GM19328 (cell line): ENCODE measurements at regions not wholly inside any gene's neighbourhood (a gene's known extent, or its start where the extent isn't known, plus 50 kb on each side); places are given as distances from the start of the nearest gene placed in this dataset.

Source experiments
- ATAC-seq: cut with Tn5 transposase; IDR thresholded peaks from one replicate; pipeline ENCODE4 v1.9.1; 2021; ENCODE audit warnings: mild to moderate bottlenecking, moderate library complexity; ENCODE audit not compliant: unreplicated experiment

DNA sequence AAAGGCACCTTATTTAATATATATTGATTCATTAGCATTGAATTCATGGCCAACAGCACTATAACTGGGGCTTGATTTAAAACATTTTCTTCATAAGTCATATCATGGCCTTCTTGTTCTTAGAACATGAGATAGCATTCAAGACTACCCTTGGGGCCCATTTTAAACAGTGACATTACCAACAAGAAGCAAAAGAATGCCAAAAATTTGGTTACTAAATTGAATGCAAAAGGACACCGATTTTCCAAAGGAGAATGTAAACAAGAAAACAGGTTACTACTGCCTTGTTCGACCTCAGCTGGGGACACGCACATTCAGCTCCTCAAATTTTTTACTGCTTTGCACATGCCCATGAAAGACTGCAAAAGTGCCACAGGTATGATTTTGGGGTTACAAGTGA, 219.4 kb upstream of the TLE4 start:
- ATAC-seq = no peak

DNA sequence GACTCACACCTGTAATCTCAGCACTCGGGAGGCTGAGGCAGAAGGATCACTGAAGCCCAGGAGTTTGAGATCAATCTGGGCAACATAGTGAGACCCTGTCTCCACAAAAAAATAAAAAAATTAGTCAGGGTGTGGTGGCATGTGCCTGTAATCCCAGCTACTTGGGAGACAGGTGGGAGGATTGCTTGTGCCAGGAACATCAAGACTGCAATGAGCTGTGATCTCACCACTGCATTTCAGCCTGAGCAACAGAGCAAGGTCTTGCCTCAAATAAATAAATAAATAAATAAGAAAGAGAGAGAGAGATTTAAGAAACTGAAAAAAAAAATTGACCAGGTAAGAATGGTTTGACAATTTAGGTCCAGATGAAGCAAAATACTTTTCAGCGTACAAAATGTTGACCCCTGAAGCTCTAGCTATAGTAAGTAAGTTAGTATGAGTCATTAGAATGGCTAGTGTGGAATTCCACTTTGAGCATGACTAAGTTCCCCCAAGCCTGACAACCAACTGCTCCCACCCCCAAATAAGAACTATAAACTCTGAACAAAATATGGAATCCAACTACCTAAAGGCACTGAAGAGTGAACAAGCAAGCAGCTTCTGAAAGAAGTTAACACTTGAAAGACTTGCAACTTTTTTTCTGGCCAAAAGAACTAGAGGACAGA, 217.8 kb upstream of the TLE4 start:
- ATAC-seq = no peak

DNA sequence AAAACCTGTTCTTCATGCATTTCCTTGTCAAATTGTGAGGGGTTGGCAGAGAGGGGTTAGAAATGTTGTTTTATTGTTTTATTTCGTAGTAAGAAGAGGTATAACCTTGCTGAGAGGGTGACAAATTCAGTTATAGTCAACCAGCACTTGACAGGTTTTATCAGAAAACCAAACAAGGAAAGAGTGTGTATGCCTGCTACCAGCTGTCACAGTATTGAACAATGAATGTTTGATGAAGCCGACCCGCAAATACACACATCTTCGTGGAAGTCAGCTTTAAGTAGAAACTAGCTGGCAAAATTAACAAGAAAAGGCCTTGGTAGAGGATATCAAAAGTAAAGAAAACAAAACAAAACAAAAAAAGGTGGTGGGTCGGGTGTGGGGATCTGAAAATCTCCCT, 214.6 kb upstream of the TLE4 start:
- ATAC-seq = no peak

DNA sequence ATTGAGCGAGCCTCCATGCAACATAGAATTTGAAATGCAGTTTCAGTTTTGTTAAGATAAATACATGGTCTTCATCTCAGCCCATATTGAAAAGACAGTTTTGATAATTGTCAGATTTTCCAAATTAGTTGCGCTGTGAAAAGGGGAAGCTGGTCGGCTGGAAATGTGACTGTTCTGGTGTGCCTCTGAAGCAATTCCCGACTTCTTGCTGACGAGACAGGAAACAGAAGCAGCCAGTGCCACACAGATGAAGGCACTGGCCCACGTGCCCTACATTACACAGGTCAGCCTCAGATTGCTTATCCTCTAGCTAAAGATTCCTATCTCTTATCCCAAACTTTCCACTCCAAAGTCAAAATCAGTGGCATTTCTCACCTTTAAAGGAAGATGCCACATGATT, 214.1 kb upstream of the TLE4 start:
- no peak for ATAC-seq

DNA sequence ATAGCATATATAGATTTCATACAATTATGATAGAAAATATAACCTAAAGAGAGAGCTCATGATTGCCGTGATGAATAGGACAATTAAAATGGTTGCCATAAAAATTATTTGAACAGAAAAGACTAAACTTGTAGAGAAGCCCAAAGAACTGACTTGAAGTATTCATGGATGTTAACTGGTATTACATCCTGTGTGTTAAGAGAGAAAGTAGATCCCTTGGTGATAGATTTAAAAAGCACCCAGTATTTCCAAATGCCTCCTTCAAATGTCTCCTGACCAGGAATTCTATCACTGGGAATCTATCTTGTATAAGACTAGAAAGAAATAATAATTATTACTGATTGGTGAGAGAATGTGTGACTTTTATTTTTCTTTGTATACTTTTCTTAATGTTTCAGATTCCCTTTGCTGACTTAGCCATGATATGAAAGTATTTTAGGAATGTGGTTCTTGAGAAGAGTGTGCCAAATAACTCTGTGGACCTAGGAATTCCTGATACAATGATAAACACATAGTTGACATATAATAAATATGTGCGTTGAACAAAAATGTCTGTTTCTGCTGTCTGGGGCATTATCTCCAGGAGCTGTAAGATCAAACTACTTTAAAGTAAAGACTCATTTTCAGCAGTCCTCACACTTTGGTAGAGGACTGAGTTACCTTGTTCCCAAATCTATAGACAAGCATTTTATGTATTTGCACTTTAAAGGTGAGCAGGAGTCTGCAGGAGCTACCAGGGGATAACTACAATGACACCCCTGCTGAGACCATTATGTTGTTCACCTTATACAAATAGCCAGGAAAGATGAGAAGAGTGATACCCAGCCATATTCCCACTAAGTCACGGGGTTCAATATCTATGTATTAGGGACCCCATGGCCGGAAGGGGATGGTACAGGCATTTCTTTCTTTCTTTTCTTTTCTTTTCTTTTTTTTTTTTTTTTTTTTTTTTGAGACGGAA, 211.1 kb upstream of the TLE4 start:
- no peak for ATAC-seq

DNA sequence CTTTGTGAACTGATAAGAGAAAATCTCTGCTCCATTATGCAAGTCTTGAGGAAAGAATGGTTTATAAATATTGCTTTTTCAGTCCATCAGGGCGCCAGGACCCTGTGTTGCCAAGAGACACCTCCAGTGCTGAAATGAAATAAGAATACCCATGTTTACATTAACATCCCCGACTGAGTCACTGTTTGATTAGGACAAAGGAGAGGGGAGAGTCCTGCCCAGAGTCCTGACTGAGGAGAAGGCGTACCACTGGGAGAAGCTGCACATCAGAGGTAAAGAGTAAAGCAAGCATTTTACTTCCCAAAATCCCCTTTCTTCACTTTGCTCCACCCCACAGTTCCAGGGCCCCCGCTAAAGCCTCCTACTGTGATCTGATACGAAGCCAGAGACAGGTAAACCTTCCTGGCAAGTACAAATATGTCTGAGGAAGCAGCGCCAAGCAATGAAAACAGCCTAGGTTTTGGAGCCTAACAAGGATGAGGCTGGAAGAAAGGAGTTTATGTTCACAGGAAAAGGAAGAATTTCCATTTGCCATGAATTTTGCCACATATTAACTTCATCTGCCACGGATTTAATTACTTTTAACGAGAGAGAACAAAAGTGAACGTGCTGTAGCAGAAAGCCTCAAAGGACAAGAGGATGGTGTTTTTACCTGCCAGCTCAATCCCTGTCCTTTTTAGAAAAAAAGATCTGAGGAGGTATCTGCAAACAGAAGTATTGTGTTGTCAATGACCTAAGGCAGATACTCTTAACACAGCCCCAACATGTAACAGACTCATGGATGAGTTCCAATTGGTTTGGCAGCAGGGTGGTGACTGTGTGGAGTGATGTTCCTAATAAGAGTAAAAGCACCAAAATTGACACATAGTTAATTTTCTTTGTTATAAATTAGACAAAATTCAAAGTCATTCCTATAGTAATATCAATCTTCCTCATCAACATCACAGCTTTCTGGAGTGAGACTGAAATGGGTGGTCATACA, 209.4 kb upstream of the TLE4 start:
- ATAC-seq = no peak

DNA sequence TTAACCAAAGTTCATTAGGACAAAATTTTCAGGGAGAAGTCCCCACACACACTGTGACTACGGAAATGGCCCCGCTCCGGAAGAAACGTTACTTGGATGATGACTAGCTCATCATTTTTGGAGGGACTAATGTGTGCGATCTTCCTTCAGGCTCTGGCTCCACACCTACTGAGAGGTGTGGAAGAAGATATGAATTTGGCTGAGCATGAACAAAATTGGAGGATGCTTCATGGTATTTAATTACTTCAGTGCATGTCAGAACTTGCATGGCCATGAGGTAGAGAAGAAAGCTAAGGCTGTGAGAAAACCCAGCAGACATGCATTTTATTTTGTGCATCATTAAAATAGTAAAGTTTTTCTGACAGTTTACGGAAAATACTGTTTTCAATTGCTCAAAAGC, 202.1 kb upstream of the TLE4 start:
- no peak for ATAC-seq

DNA sequence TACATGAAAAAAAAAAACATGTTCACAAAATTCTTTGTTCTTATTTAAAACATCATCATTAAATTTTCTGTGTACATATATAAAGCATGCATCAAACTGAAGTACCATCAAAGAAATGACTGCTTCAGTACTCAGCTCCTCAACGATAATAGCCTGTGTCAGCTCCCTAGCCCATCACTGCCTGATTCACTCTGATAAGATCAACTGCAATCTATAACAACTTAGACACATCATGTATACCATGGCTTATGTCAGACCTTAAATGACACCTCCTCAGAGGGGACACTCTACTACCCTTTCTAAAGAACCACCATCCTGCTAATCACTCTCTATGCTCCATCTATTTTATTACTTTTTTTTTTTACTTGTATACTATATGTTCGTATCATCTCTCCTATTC, 200.5 kb upstream of the TLE4 start:
- no peak for ATAC-seq

DNA sequence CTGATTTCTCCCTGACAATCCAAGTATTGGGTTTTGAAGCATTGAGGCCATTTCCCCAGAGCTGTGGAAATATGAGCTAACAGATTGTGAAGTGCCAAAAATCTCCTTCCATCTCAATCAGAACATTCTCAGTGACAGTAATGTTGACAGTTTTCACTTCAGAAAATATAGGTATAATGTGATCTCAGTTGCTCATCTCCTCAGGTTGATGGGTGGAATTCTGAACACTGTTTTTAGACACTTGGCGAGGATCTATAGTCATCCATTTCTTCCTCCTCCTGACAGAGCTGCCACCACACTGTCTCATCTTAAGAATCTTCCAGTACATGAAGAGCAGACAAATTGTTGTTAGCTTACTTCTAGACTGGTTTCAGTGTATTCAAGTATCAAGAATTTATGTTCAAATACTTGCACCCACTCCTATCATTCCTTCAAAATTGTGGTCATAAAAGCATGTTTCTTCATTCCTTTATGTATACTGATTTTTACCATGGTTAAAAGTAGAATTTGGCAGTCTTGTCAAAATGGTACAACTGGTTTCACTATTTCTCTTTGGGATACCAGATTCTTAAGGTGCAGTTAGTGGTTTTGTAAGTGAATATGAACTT, 199.7 kb upstream of the TLE4 start:
- no peak for ATAC-seq

DNA sequence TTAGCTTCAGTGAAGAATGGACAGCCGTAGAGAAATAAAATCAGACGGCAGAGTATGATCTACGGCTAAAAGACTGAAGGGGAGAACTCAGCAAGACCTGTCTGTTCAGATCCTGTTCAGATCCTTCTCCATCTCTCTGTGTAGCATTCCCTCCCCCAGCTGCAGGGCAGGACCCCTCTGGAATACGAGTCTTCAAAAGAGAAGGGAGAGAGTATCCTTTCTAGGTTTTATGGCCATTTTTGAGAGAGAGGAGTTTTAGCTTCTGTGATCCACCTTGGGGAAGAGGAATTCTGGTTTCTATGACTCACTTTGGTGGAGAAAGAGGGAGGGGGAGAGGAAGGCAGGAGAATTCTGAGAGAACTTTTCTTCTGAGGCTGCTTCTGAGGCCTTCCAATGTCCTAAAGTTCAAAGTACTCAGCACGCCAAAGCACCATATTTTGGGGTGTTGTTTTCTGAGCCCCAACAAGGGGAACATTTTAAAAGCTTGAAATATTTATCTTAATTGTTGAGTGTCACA, 194.4 kb upstream of the TLE4 start:
- ATAC-seq = no peak

DNA sequence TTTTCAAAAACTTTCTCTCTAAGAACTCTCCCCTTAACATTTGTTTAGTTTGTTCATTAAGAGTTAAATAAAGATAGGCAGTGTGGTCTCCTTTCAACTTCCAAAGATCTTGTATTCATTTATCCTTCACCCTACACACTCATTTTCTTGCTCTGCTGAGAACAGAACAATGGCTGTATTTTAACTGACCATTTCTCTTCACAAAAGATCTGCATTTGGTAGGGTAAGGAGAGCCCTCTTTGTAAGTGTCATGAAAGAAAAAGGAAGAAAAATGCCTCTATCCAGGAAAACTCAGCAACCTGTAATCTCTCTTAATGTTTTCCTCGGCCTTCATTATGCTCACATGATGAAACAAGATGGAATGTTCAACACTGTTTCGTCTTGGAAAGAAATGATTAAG, 193.7 kb upstream of the TLE4 start:
- ATAC-seq = no peak

DNA sequence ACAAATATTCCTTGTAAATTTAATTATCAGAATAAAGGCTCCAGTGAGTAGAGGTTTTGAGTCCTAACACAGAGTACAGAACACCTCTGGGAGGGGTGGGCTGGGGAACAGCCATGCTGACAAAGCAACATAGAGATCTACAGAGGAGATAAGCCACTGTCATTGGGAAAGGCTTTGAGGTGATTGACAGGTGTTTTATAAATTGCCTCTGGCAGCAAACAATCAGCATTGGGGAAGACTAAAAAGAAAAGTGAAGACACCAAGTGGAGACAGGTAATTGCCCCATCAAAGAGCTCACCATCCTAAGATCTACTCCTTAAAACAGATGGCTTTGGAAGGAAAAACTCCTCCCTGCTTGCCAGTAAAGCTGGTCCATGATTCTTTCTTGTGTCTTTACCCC, 189.7 kb upstream of the TLE4 start:
- no peak for ATAC-seq

DNA sequence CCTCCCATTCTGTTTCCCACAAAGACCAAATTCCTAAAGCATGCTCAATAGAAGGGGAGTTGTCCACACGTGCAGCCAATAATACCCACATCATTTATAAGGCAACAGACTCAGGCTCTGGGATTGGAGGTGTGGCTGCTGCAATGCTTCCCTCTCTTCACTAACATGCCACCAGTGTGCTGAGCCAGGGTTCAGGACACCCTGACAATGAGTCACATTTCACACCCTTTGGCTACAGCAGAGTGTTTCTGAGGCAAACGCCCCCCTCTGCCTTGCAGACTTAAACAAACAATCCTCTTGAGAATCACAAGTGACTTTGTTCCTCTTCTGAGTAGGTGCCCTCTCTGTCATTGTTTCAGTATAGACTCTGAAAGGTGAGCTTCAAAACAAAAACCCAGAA, 189.3 kb upstream of the TLE4 start:
- no peak for ATAC-seq

DNA sequence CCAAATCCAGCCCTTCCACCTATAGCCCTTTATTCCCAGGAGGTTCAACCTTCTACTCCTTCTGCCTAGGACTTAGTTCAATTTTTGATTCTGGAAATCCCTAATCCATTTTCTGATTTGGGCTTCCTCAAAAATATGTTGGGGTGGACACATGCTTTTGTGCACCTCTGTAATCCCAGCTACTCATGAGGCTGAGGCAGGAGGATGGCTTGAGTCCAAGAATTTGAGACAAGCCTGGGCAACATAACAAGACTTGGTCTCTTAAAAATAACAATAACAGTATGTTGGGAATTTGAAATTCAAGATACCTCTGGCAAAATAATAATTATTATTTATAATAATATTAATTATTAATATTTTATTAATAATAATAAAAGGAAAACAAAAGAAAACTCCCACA, 188.7 kb upstream of the TLE4 start:
- ATAC-seq = no peak

DNA sequence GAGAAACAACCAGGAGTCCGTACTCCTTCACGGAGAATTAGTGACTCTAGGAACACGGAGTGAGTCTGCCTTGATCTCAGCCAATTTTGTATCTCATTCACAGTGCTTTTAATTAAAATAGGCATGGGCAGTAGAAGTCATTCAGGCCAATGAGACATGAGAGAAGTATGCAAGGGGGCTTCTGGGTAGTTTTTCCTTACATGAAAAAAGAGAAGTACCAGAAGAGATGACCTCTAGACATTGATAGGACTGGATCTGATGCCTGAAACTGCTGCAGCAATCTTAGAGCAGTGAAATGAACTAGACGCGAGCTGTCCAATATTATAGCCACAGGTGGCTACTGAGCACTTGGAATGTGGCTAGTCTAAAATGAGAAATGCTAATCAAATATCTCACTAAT, 187.7 kb upstream of the TLE4 start:
- no peak for ATAC-seq

DNA sequence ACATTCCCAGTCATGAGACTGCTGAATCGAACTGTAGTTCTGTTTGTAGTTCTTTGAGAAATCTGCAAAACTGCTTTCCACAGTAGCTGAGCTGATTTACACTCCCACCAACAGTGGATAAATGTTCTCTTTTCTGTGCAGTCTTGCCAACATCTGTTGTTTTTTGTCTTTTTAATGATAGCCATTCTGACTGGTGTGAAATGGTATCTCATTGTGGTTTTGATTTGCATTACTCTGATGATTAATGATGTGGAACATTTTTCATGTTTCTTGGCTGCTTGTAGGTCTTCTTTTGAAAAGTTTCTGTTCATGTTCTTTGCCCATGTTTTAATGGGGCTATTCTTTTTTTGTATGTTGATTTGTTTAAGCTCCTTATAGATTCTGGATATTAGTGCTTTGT, 187.3 kb upstream of the TLE4 start:
- no peak for ATAC-seq

DNA sequence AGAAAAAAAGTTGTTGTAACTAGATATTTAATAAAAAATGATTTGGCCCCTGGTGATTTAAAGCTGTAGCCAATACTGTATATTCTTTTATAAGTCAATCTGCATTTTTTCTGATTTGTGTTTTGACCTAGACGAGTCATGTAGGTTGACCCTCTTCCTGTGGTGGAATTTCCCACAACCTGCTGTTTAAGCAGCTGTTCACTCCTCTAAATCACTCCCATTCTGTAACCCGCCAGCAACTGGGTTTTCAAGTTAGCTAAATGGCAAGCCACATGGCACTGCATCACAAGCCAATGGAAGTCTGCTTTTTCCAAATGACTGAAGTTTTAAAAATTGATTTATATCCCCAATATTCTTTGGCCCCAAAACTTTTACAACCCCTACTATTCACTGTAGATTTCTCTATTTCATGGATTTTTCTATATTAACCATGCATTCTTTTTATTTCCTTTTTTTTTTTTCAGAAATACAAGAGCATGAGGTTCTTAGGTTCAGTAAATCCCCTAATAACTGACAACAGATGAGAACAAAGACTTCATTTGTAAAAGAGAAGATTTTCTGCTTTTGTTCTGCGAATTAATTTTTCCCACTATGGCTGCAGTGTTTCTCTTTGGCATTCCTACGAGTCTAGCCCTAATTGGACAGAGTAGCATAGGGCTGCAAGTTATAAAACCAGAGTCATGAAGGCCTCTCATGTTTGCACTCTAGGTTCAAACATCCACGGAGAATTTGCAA, 184.5 kb upstream of the TLE4 start:
- ATAC-seq = no peak

DNA sequence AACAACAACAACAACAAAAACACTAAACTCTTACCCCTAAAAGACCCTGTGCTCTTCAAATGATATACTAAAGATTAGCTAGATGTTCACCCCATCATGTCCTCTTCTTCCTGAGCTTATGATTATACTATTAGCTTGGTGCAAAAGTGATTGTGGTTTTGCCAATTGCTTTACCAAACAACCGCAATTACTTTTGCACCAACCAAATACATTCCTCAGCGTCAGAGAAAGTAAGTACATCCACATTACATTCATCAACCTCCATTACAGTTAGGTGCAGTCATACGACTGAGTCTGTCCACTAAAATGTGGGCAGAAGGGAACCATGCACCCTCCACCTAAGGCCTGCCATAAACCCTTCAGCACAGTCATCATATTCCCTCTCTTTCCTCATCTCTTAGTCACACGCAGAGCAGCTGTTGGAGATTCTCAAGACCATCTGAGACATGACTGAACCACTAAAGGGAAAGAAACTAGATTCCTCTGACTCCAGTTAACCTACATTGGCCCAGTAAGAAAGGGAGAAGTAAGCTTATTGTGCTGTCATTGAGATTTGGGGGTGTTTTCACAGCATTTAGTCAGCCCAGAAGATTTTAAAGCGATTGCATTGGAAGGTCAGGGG, 181.6 kb upstream of the TLE4 start:
- ATAC-seq = no peak
